Suprapubic skin (tissue), 4 donors: ENCODE measurements at regions not wholly inside any gene's neighbourhood (a gene's known extent, or its start where the extent isn't known, plus 50 kb on each side); places are given as distances from the start of the nearest gene placed in this dataset.

ENCODE experiments used
- DNase-seq, 2 donors: peaks; one replicate each; pipeline ENCODE4 v3.0.0-alpha.2; 2019; ENCODE audit warnings: low spot score in 2 of 2
- H3K27ac ChIP-seq: fragments of 200-600 bp; sonication (generic); one replicate; pipeline ENCODE4 v1.5.1; 2019
- H3K27me3 ChIP-seq: fragments of 200-600 bp; sonication (generic); one replicate; pipeline ENCODE4 v1.5.1; 2019
- H3K36me3 ChIP-seq: fragments of 200-600 bp; sonication (generic); one replicate; pipeline ENCODE4 v1.5.1; 2019
- H3K4me1 ChIP-seq: fragments of 200-600 bp; sonication (generic); one replicate; pipeline ENCODE4 v1.5.1; 2019
- H3K4me3 ChIP-seq: fragments of 200-600 bp; sonication (generic); one replicate; pipeline ENCODE4 v1.5.1; 2019; ENCODE audit warnings: mild to moderate bottlenecking
- H3K9me3 ChIP-seq: fragments of 200-600 bp; sonication (generic); one replicate; pipeline ENCODE4 v1.5.1; 2019
- CTCF ChIP-seq, 2 donors: fragments of 200-600 bp in 1 of 2; fragments of 450-650 bp in 1 of 2; sonication (generic) in 1 of 2; IDR thresholded peaks; one replicate each; pipeline ENCODE4 v1.5.1; 2016 to 2019; ENCODE audit warnings: antibody characterized with exemption in 2 of 2, mild to moderate bottlenecking in 1 of 2, moderate library complexity in 1 of 2
- EP300 ChIP-seq: sonication (generic); formaldehyde crosslinking; IDR thresholded peaks from one replicate; pipeline ENCODE4 v1.6.1; 2017; ENCODE audit warnings: antibody characterized with exemption
- POLR2A ChIP-seq, 2 donors: fragments of 450-650 bp; IDR thresholded peaks; one replicate each; pipeline ENCODE4 v1.6.1; 2017; ENCODE audit warnings: antibody characterized with exemption in 2 of 2, mild to moderate bottlenecking in 2 of 2, moderate library complexity in 2 of 2
- POLR2AphosphoS5 ChIP-seq, 3 donors: sonication (generic); formaldehyde crosslinking; IDR thresholded peaks; one replicate each; pipeline ENCODE4 v1.6.1; 2017; ENCODE audit warnings: antibody characterized with exemption in 3 of 3
- WGBS: methylation state at CpG from one replicate; pipeline ENCODE4 v1.1.5; 2018; 5-methylcytosine and 5-hydroxymethylcytosine counted together

- no peak overlapping the region for H3K4me3 ChIP-seq
- TF ChIP-seq CTCF (IDR thresholded peaks at IDR 0.05) (no peak), POLR2A (IDR thresholded peaks at IDR 0.05) (no peak), POLR2AphosphoS5 (IDR thresholded peaks at IDR 0.05) (no peak), EP300 (no peak)
- peaks cover 5% of the 10 kb centered on the region for H3K27me3 ChIP-seq
- 35% methylated on average over 3 of the region's 4 CpGs for WGBS
- H3K9me3 ChIP-seq, result no peaks in the 10 kb centered on the region
- H3K36me3 ChIP-seq, result no peaks in the 10 kb centered on the region
- H3K4me1 ChIP-seq, result no peaks in the 10 kb centered on the region
- DNase-seq, result no peak
- no peak overlapping the region for H3K27ac ChIP-seq
These were observed 92.6 kb upstream of the ARRDC4 start for GRCh38 chr15:97867870-97868269.

GRCh38 chr15:97868981-97869380 lies 91.5 kb upstream of the ARRDC4 start:
- Histone ChIP-seq H3K27ac (no peak overlapping the region), H3K4me1 (no peaks in the 10 kb centered on the region), H3K27me3 (peaks cover 5% of the 10 kb centered on the region), H3K4me3 (no peak overlapping the region), H3K9me3 (no peaks in the 10 kb centered on the region), H3K36me3 (no peaks in the 10 kb centered on the region)
- 72% methylated on average over 5 of the region's 5 CpGs for WGBS
- no peak for DNase-seq
- TF ChIP-seq POLR2AphosphoS5 (IDR thresholded peaks at IDR 0.05) (no peak), CTCF (IDR thresholded peaks at IDR 0.05) (no peak), POLR2A (IDR thresholded peaks at IDR 0.05) (no peak)

GRCh38 chr15:97870771-97871170 lies 89.7 kb upstream of the ARRDC4 start:
- Histone ChIP-seq H3K4me1 (no peaks in the 10 kb centered on the region), H3K27ac (no peak overlapping the region), H3K9me3 (no peaks in the 10 kb centered on the region), H3K4me3 (no peak overlapping the region), H3K36me3 (no peaks in the 10 kb centered on the region), H3K27me3 (peaks cover 15% of the 10 kb centered on the region)
- TF ChIP-seq EP300 (no peak), POLR2AphosphoS5 (IDR thresholded peaks at IDR 0.05) (no peak), POLR2A (IDR thresholded peaks at IDR 0.05) (no peak), CTCF (IDR thresholded peaks at IDR 0.05) (no peak)
- WGBS, result 93% methylated on average over 3 of the region's 3 CpGs
- no peak for DNase-seq

GRCh38 chr15:97874139-97874538 lies 86.4 kb upstream of the ARRDC4 start:
- no peak for DNase-seq
- H3K9me3 ChIP-seq, result no peaks in the 10 kb centered on the region
- WGBS, result 75% methylated on average over 12 of the region's 12 CpGs

GRCh38 chr15:97875025-97875512 lies 85.4 kb upstream of the ARRDC4 start:
- no peak for DNase-seq
- no peak overlapping the region for H3K4me3 ChIP-seq
- H3K9me3 ChIP-seq, result no peaks in the 10 kb centered on the region
- peaks cover 18% of the 10 kb centered on the region for H3K27me3 ChIP-seq
- no peaks in the 10 kb centered on the region for H3K36me3 ChIP-seq
- H3K4me1 ChIP-seq, result no peaks in the 10 kb centered on the region
- 76% methylated on average over 6 of the region's 6 CpGs for WGBS
- TF ChIP-seq EP300, result no peak
- no peak for TF ChIP-seq POLR2A (IDR thresholded peaks at IDR 0.05)
- TF ChIP-seq POLR2AphosphoS5 (IDR thresholded peaks at IDR 0.05), result no peak
- no peak for TF ChIP-seq CTCF (IDR thresholded peaks at IDR 0.05)
- H3K27ac ChIP-seq, result no peak overlapping the region

More at GRCh38 chr15:97874139-97874538, 86.4 kb upstream of the ARRDC4 start:
- Histone ChIP-seq H3K27me3 (peaks cover 11% of the 10 kb centered on the region), H3K4me1 (no peaks in the 10 kb centered on the region), H3K36me3 (no peaks in the 10 kb centered on the region), H3K4me3 (no peak overlapping the region), H3K27ac (no peak overlapping the region)
- TF ChIP-seq EP300, result no peak
- no peak for TF ChIP-seq POLR2A (IDR thresholded peaks at IDR 0.05)
- no peak for TF ChIP-seq POLR2AphosphoS5 (IDR thresholded peaks at IDR 0.05)
- TF ChIP-seq CTCF (IDR thresholded peaks at IDR 0.05), result no peak
